DMS153 (cell line): ENCODE measurements at regions not wholly inside any gene's neighbourhood (a gene's known extent, or its start where the extent isn't known, plus 50 kb on each side); places are given as distances from the start of the nearest gene placed in this dataset.

ENCODE experiments used
- DNase-seq: peaks from one replicate; lab custom pipeline; 2025; lab: John Stamatoyannopoulos, UW

DNA sequence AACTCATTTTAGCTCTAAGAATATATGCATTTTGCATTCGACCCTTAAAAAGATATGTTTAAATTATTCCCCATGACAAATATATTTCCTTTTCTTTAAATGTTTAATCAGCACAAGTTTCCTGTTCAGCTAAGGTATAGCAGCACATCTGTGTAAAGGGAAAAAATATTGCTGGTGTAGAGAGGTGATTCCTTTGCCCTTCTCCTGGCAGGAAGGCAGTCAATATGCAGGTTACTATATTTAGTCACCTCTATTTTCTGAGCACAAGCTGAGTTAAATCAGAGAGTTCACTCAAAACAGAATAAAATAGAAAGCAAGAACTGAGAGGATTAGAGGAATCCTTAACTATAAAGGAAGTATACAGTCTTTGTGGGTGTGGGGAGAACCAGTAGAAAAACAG lies 274.4 kb upstream of the PCSK5 start:
- DNase-seq, result no peak

DNA sequence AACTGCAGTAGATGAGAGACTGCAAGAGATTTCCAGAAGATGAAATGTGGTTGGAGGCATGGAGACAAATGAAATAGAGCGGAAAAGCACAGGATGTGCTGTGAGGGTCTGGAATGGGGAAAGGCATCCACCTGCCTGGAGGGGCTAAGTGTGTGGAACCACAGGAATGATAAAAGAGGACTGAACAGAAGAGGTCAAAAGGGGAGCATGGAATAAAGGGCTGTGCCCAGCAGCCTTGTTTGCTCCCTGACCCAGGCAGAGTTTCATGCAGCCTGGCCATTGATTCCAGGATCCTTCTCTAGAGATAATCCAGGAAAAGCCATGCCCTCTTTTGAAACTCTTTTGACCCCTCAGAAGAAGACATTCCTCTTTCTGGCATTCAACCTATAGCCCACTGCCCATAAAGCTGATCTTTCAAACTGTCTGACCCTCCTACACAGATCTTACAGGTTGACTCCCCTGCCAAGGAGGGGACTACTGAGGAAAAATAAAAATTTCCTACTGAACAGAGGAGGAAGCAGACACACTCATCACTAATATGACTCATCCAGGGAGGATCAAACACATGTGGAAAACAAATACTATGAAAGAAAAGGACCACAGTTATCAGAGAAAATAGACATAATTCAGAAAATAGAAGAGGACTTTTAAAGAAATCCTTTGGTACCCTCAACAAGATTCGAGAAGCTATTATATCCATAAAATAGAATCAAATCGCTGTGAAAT lies 273.5 kb upstream of the PCSK5 start:
- DNase-seq, result no peak

GRCh38 chr9:75623462-75623861 lies 267.0 kb upstream of the PCSK5 start:
- DNase-seq, result no peak

GRCh38 chr9:75624998-75625397 lies 265.5 kb upstream of the PCSK5 start:
- DNase-seq, result no peak

DNA sequence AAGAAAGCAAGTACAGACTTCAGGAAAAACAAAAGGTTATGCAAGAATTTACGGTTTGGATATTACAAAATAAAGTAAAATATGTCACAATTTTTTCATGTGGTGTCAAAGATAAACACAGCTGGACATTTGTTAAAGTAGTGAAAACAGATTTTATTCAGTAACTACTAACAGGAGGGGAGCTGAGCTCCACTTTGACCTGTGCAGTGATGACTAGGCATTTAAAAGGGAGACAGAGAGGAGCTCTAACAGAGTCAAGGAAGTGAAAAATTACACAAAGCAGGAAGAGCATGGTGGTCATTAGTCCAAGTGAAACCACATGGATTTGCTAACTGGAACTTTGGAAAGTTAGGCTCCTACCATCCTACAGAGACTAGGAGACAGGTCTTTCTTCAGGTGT lies 263.6 kb upstream of the PCSK5 start:
- no peak for DNase-seq

DNA sequence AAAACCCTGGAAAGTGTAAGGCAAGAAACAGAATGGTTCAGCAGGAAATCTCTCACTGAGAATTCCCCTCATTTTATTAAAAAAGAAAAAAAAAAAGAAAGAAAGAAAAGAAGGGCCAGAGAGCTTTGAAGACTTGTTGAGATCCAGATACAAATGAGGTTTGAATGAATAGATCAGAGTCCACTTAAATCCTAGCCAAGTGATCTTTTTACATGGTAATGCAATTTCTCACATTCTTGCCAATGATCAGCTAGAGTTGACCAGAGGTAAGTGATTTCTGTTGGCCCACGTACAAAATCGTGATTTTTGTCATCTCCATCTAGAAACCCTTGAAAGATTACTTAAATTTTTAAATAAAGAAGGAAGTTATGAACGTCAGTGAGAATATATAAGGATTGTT lies 261.5 kb upstream of the PCSK5 start:
- DNase-seq, result no peak

DNA sequence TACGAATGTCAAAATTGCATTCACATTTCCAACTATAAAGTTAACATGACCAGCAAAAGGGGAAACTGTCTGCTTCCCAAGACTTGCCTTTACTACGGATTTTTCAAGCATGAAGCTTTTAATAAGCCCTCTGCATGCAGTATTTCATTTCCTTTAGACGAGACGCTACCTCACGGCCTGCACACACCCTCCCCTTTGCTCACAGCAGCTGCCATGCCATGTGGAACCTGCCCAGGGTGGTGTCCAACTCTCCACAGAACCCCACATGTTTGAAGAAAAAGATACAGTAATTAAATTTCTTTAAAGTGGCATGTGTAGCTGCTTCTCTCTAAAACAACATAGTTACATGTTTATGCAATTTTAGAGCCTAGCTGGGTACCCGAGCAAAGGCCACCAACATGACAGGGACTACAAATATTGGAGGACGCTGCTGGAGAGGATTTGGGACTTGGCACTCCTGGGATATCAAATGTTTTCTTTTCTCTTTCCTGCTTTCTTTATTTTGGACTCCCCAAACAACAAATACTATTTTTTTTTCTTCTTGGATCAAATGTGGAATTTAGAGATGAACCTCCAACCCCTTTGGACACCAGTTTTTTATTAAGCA lies 256.9 kb upstream of the PCSK5 start:
- no peak for DNase-seq

DNA sequence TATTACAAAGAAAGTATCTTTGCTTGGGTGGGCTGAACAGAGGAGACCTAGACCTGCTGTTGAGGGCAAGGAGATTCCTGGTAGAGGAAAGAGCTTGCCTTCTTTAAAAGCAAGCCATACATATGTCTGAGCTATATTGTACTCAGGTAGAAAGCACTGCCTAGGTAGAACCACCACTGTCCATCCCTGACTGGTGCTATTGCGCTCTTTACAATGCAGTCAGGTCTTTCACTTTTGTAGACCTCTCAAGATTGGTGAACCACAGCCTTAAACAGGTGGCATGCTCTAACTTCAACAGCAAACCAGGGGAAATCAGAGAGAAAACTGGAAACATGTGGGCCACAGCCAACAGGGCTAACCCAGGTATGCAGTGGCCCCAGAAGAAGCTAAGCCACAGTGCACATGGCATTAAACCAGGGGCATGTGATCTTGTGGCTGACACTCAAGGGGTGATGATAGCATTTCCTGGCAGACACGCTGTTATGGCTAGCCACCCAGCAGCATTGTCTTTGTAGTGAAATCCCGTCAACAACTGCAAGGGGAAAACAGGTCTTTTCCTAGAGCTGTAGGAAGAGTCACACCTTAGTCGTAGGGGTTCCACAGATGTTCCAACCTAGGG lies 253.9 kb upstream of the PCSK5 start:
- DNase-seq, result no peak

DNA sequence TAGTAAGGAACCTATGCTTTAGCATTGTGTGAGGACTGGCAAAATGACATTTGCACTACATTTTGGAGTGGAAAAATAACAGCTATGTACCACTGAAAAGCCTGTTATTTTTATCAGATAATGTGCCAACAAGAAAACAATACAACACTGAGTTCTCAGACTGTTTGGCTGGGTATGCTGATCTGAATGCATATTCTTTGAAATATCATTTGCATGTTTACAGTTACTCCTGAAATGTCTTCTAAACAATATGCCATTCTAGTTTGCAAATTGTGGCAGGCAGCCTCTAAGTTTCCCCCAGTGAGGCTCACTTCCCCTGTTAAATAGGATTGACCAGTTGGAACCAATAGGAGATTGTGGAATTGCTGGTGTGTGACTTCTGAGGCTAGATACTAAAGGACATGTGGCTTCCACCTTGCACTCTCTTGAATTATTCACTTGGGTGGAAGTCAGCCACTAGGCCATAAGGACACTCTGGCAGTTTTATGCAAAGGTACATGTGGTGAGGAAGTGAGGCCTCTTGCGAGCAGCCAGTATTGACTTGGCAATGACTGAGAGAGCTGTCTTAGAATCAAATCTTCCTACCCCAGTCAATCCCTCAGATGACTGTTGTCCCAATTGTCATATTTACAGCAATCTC lies 250.4 kb upstream of the PCSK5 start:
- DNase-seq, result no peak

- no peak for DNase-seq
These were observed 248.0 kb upstream of the PCSK5 start for GRCh38 chr9:75642522-75642921.

DNA sequence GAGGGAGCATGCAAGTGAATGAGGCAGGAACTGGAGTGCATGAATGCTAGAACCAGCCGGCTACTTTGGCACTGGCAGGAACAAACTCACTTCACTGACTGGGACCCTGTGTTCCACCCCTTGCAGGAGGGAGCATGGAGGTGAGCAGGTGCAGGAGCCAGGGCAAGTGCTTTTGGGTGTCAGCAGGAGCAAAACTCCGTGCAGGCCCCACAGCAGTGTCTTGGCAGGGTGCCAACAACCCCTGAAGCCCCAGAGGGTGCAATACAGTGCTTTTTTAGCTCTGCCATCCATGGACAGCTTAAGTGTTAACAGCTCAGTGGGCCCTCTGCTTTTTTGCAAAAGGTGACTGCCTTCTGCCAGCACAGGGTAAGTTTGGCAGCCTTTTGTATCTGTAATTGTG lies 245.8 kb upstream of the PCSK5 start:
- DNase-seq, result no peak

GRCh38 chr9:75648034-75648433 lies 242.4 kb upstream of the PCSK5 start:
- no peak for DNase-seq

GRCh38 chr9:75649060-75649459 lies 241.4 kb upstream of the PCSK5 start:
- no peak for DNase-seq

DNA sequence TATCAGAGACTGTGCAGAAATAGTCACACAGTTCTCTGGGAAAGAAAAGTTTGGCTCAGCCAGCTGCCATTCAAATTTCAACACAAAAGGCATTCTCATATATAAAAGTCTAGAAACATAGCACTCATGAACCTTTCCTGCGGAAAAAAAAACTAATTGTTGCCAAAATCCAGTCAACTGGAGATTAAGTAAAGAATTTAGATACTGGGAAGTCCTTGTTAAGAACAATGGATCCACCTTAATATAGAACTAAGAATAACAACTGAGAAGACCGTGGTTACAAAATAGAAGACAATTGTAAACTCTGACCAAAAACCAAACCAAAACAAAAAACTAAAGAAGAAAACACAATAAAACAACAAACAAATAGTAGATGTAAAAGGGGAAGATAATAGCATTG lies 238.8 kb upstream of the PCSK5 start:
- no peak for DNase-seq

DNA sequence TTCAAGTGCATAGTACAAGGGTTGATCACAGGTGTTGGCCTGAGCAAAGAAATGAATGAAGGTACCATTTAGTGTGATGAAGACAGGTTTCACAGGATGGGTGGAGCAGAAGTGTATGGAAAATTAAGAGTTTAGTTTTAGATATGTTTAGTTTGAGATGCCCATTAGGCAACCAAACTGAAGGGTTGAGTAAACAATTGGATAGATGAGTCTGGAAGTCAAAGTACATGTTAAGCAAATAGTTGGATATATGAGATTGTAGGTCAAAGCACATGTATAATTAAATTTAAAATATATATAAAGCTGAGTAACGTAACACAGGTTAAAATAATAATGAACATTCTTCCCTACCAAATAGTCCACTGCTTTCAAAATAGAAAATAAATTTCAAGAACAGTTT lies 237.1 kb upstream of the PCSK5 start:
- DNase-seq, result no peak

DNA sequence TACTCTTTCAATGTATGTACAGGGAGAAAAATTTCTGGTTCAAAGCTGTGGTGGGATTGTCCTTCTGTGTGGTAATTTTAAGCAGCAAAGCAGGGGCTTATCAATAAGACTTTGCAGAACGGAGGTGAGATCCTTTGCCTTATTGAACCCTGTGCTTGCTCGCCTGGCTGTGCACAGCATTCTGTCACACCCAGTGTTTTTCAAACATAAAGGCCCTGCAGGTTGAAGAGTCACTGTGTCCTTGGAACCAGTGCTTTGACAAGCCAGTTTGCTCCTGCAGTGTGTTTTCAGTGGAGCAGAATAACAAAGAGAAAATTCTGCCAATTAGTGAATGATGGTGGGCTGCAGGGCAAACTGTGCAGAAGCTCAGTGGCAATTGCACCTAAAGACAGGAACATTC lies 236.7 kb upstream of the PCSK5 start:
- DNase-seq, result no peak

DNA sequence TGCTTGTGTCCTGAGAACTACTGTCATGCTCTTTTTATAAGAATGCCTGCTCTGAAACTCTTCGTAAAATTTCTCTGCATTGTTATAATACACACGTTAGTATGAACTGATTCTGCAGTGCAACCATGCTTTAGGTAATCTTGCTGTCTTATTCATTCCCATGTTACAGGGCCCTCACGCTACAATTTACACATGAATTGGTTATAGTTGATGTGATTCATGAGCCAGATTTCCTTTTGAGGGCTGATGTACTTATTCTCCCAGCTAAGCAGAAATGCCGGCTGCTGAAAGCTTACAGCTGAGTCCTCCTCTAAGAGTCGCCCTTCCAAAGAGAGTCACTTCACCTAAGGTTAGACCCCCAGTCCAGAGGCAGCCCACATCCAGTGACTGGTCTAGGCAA lies 233.5 kb upstream of the PCSK5 start:
- no peak for DNase-seq

DNA sequence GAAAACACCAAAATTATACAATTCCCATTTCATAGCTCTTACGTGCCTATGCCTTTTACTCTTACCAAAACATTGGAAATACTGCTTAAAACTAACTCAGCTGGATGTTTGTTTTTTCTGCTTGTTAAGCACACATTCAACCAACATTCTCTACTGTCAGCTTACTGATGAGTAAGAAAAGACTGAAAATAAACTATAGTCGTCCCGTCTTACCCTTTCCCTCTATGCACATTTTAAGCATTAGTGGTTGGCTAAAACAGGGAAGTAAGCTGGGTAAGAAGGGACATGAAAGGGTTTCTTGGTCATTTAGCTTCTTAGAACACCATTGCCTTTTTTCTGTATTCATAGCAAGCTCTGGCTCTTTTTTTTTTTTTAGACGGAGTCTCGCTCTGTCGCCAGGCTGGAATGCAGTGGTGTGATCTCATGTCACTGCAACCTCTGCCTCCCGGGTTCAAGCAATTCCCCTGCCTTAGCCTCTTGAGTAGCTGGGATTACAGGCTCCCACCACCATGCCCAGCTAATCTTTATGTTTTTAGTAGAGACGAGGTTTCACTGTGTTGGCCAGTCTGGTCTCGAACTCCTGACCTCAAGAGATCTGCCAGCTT lies 232.1 kb upstream of the PCSK5 start:
- DNase-seq, result no peak

GRCh38 chr9:75664597-75664996 lies 225.9 kb upstream of the PCSK5 start:
- peak; percentile 50 for DNase-seq

GRCh38 chr9:75666856-75667554 lies 223.5 kb upstream of the PCSK5 start:
- DNase-seq, result no peak

GRCh38 chr9:75669721-75670120 lies 220.8 kb upstream of the PCSK5 start:
- DNase-seq, result peak; percentile 23

- DNase-seq, result no peak
These were observed 219.1 kb upstream of the PCSK5 start for GRCh38 chr9:75671354-75671753.
